GM19452 (cell line): ENCODE measurements at regions not wholly inside any gene's neighbourhood (a gene's known extent, or its start where the extent isn't known, plus 50 kb on each side); places are given as distances from the start of the nearest gene placed in this dataset.
"Not testable (repeated sequence)": the region's sequence is repeated elsewhere in the genome, so short reads cannot be mapped to it uniquely, and the experiment has no call there.

ENCODE experiments used
- ATAC-seq: cut with Tn5 transposase; IDR thresholded peaks from one replicate; pipeline ENCODE4 v1.9.1; 2021; ENCODE audit not compliant: unreplicated experiment

DNA sequence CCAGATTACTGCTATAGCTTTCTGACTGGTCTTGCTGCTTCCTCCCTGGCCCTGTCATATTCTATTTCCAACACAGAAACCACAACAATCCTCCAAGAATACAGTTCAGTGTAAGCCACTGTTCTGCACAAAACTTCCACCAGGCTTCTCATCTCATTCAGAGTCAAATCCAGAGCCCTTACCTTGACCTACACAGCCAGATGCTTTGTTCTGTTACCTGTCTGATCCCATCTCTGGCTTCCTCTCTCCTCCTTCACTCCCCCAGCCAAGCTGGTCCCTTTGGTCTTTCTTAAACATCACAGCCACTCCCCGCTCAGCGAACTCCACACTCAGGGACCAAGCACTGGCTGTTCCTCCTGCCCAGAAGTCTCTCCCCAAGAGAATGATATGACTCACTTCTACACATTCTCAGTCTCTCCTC is 84.8 kb upstream of the BMP2K start:
- no peak for ATAC-seq

DNA sequence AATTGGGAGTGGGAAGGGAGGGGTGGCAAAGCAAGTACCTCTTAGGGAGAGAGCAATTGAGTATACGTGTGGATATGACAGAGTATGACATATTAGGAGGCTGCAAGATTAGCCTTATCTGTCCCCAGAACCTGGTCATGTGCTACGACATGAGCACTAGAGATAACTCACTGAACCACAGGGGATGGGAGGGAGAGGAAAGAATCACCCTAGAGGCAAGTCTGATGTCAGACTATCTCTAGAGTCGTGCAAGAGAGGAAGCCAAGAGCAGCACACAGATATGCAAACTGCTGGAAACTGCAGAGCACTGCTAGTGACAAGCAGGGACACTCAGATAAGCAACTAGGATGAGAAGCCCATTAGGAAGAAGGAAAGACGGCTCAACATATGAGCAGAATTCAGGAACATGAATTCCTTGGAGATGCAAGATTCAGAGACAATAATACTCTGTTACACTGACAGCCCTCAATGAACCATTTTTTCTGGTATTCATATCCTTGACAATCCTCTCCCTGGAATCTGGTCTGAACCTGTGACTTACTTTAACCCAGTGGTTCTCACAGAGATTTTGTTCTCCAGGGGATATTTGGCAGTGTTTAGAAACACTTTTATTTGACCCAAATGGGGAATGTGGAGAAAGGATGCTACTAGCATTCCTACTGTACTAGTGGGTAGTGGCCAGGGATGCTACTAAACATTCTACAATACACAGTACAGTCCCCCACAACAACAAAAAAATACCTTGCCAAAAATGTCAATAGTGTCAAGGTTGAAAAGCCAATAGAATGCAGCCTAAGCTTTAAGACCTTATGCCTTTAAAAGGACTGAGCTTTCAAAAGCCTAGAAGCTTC is 84.0 kb upstream of the BMP2K start:
- ATAC-seq: peak; percentile 55

- no peak for ATAC-seq
Observed at GRCh38 chr4:78692822-78693170, 83.4 kb upstream of the BMP2K start.

GRCh38 chr4:78693777-78694456 is 82.2 kb upstream of the BMP2K start:
- no peak for ATAC-seq

DNA sequence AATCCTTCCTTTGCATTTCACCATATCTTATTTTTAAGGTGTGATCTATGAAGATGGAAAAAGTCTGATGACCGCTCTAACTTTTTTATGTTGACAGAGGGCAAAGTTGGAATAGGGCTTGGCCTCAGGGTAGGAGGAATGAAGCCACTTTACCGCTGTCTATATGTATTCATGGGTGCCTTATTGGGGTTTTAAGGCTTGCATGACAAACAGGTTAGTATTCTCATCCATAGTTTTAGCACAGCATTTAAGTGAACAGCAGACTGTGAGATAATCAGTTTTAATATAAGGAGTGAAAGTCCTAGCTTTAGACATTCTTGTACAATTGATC is 81.7 kb upstream of the BMP2K start:
- ATAC-seq: no peak

GRCh38 chr4:78695910-78696309 is 80.2 kb upstream of the BMP2K start:
- no peak for ATAC-seq

DNA sequence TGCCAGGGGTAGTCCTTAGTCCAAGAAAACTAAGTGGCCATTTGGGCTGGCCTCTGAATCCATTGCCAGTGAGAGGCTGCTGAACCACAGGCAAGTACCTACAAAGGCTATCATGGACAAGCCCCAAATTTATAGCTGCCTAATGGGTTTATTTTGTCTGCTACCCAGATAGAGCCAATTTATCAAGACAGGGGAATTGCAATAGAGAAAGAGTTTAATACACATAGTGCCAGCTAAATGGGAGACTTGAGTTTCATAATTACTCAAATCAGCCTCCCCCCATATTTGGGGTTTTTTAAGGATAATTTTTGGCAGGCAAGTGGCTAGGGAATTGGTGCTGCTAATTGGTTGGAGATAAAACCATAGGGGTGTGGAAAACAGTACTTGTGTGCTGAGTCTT is 73.1 kb upstream of the BMP2K start:
- ATAC-seq: no peak

GRCh38 chr4:78704317-78704716 is 71.8 kb upstream of the BMP2K start:
- no peak for ATAC-seq

GRCh38 chr4:78704981-78705683 is 71.0 kb upstream of the BMP2K start:
- ATAC-seq: no peak

GRCh38 chr4:78706302-78706701 is 69.8 kb upstream of the BMP2K start:
- no peak for ATAC-seq

GRCh38 chr4:78707268-78707667 is 68.9 kb upstream of the BMP2K start:
- no peak for ATAC-seq

DNA sequence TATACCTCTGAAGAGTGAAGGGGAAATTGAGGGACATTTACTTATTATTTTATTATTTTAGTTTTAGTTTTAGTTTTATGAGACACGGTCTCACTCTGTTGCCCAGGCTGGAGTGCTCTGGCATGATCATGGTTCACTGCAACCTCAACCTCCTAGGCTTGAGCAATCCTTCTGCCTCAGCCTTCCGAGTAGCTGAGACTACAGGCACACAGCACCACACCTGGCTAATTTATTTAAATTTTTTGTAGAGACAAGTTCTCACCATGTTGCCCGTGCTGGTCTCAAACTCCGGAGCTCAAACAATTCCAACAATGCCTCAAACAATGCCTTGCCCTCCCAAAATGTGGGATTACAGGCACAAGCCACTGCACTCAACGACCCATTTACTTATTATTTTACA is 68.4 kb upstream of the BMP2K start:
- no peak for ATAC-seq

GRCh38 chr4:78710536-78710935 is 65.6 kb upstream of the BMP2K start:
- no peak for ATAC-seq

DNA sequence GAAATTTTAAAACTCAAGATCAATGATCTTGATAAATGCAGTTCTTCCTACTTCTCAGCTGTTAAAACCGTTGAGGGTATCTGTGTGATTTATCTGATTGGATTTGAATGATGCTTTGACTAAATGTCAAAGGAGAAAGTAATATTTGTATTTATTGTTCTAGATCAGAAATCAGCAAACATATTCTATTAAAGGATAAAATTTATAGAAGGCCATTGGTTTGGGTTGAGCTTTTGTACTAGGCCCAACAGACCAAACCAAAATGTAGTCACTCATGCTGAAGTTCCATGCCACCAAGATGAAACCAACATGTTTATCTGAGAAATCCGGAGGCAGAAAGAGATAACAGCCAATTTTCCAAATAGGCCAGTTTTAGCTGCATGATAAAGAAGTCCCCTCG is 64.5 kb upstream of the BMP2K start:
- ATAC-seq: no peak

GRCh38 chr4:78714598-78714997 is 61.6 kb upstream of the BMP2K start:
- ATAC-seq: not testable (repeated sequence)

DNA sequence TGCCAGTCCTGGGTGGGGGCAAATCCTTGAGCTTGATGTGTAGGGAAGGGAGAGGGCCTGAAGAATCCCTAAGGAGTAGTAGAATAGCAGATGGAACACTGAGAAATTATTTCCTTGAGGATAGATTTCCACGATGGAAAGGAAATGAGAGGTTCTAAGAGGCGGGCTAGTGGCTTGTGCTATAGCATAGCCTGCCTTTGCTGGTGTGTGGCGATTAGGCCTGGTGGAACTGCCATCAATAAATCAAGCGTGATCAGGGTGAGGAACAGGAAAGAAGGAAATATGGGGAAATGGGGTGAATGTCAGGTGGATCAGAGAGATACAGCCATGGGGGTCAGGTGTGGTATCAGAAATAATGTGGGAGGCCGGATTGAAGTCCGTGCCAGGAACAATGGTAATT is 60.8 kb upstream of the BMP2K start:
- ATAC-seq: not testable (repeated sequence)

DNA sequence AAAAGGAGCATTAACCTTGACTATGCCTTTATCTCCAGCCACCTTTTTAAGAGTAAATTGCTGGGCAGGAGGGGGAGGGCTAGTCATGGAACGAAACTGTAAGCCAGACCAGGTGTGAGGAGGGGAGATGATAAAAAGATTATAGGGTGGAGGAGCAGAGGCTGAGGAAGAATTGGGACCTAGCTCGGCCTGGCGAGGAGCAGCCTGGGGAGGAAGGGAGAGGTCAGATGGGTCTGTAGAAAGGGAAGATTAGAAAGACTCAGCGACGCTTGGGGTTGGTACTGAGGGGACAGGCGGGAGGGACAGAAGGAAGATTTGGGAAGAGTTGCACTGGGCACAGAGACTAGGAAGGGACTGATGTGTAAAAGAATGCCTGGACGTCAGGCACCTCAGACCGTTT is 58.4 kb upstream of the BMP2K start:
- not testable (repeated sequence) for ATAC-seq

- no peak for ATAC-seq
Observed at GRCh38 chr4:78720204-78720603, 55.9 kb upstream of the BMP2K start.

DNA sequence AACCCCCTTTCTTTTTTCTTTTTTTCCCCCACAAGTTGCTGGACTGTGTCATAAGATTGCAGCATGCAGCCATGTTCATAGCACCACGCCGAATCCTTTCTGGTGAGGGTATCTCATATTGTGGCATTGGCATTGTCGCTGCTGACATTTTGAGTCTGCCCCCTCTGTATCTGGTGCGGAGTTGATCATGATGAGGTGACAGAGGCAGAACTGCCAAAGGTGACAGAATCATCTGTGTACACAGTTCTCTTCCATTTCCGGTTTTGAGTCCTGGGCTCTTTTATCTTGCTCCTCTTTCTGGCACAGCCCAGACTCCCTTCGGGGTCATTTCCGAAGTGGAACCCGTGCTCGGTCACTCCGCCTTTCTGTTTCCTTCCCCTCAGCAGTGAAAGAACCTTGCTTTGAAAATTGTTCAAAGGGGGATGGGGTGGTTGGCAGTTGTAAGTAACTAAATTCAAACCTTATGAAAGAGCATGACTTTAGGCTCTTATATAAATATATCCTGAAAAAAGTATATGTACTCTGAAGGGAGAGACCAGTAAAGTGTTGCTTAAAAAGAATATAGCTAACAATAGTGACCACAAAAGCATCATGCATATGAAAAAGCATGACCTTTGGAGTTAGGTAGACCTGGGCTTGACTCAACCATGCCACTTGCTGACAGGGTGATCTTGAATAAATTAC is 55.0 kb upstream of the BMP2K start:
- ATAC-seq: peak; percentile 97

DNA sequence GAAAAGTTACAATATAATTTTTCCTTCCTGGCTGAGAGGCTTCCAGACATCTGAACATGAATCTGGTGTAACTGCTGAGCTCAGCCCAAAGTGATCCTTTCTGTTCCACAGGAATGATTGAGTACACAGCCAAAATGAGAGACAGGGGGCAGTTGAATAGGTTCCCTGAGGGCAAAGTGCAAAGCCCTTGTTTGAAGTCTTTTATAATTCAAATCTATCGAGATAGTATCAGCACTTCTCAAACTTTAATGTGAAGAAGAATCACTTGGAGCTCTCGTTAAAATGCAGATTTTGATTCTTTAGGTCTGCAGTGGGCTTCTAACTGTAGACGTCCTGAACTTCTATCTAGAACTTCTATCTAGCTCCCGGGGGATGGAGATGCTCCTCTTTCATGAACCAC is 54.4 kb upstream of the BMP2K start:
- ATAC-seq: no peak

DNA sequence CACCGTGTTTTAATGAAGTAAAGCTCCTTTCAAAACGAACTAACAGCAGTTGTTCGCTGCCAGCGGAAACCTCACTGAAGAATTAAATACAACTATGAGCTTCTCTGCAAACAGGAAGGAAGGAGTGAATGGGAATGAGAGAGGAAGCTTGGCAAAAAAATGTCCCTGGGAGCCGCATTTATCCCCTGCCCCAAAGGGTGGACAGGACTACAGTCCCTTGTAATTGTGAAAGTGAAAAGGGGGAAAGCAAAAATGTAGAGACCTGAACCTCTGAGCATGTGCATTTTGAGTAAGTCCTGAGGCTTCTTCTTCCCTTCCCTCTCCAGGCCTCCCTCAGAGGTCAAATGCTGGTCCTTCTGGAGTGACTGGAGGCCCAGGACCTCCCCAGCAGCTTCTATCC is 53.8 kb upstream of the BMP2K start:
- ATAC-seq: no peak

DNA sequence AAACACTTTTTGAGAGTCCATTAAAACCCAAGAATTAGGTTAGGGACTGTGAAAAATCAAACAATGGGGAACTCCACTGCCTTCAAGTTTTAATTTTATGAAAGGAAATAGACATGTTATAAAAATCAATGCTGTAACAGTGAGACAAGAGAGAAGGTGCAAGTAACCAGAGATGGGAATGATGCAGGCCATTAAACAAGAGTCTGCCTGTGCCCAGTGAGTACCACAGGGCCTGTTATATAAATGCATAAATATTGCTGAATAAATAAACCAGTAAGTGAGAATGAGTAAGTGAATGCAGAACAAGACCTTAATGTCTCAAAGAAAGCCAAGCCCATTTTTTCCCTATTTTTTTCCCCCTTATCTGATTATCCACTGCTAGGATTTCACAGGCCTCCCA is 53.3 kb upstream of the BMP2K start:
- ATAC-seq: no peak
